ENCODE measurements at regions not wholly inside any gene's neighbourhood (a gene's known extent, or its start where the extent isn't known, plus 50 kb on each side); places are given as distances from the start of the nearest gene placed in this dataset.
A peak's percentile ranks its signal among the peaks of the same experiment; 100 is the strongest.

DNA sequence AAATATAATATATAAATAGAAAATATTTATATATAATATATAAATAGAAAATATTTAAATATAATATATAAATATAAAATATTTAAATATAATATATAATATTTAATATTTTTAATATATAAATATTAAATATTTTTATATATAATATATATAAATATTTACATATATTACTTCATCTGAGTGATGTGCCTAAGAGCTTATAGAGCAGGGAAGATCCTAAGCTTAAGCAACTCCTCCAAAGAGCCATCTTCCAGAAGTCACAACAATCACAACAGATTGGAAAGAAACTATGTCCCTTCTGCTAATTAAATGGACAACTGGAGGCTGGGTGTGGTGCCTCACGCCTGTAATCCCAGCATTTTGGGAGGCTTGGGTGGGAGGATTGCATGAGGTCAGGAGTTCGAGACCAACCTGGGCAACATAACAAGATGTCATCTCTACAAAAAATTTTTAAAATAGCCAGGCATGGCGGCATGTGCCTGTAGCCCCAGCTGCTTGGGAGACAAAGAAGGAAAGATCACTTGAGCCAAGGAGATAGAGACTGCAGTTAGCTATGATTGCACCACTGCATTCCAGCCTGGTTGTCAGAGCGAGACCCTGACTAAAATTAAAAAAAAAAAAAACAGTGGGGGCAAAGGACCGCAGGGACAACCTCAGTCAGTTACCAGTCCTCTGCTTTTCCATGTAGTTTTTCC lies 198.7 kb downstream of the SKIDA1 start:
- Histone ChIP-seq H3K4me3 (ENCODE audit: low read depth in 2 of 2, low read length in 2 of 2) (no peak overlapping the region), H3K4me1 (ENCODE audit: control insufficient read depth, insufficient read depth, low read length) (peaks cover 26% of the 10 kb centered on the region), H3K9me3 (ENCODE audit: control insufficient read depth, insufficient read depth, low read depth, low read length) (no peaks in the 10 kb centered on the region), H3K36me3 (ENCODE audit: control insufficient read depth, insufficient read depth, low read length) (no peaks in the 10 kb centered on the region), H3K27ac (ENCODE audit: low read length) (peak overlapping the region; percentile 83), H3K27me3 (ENCODE audit: control insufficient read depth, insufficient read depth, low read length) (no peaks in the 10 kb centered on the region)
- BruUV-seq (replicated peaks), result no TSS peak
- DNase-seq (ENCODE audit: low read depth, low spot score) (no peak), ATAC-seq (no peak)
- ChIA-PET POLR2A (interaction anchor here (0.5 kb wide), 1 partner anchor 556 kb away, joined by 3 read pairs; no protein-coding TSS in a partner anchor), CTCF (no interaction called here)
- intact Hi-C loops (cut with micrococcal nuclease; ENCODE audit: unreplicated experiment), result no loop called here
- TF ChIP-seq, protein P1, sequence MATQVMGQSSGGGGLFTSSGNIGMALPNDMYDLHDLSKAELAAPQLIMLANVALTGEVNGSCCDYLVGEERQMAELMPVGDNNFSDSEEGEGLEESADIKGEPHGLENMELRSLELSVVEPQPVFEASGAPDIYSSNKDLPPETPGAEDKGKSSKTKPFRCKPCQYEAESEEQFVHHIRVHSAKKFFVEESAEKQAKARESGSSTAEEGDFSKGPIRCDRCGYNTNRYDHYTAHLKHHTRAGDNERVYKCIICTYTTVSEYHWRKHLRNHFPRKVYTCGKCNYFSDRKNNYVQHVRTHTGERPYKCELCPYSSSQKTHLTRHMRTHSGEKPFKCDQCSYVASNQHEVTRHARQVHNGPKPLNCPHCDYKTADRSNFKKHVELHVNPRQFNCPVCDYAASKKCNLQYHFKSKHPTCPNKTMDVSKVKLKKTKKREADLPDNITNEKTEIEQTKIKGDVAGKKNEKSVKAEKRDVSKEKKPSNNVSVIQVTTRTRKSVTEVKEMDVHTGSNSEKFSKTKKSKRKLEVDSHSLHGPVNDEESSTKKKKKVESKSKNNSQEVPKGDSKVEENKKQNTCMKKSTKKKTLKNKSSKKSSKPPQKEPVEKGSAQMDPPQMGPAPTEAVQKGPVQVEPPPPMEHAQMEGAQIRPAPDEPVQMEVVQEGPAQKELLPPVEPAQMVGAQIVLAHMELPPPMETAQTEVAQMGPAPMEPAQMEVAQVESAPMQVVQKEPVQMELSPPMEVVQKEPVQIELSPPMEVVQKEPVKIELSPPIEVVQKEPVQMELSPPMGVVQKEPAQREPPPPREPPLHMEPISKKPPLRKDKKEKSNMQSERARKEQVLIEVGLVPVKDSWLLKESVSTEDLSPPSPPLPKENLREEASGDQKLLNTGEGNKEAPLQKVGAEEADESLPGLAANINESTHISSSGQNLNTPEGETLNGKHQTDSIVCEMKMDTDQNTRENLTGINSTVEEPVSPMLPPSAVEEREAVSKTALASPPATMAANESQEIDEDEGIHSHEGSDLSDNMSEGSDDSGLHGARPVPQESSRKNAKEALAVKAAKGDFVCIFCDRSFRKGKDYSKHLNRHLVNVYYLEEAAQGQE (IDR thresholded peaks at IDR 0.05; ENCODE audit: insufficient read depth in 1 of 2, low read depth in 2 of 2, low read length in 1 of 2), result no peak
- TF ChIP-seq POLR2AphosphoS5 (IDR thresholded peaks at IDR 0.05; ENCODE audit: low read depth, low read length), result no peak
- TF ChIP-seq SIN3A (IDR thresholded peaks at IDR 0.05; ENCODE audit: borderline replicate concordance, insufficient read depth, low read depth, low read length), result no peak
- no peak for TF ChIP-seq TCF7L2 (IDR thresholded peaks at IDR 0.05; ENCODE audit: low read depth, low read length)
- TF ChIP-seq, protein P2, sequence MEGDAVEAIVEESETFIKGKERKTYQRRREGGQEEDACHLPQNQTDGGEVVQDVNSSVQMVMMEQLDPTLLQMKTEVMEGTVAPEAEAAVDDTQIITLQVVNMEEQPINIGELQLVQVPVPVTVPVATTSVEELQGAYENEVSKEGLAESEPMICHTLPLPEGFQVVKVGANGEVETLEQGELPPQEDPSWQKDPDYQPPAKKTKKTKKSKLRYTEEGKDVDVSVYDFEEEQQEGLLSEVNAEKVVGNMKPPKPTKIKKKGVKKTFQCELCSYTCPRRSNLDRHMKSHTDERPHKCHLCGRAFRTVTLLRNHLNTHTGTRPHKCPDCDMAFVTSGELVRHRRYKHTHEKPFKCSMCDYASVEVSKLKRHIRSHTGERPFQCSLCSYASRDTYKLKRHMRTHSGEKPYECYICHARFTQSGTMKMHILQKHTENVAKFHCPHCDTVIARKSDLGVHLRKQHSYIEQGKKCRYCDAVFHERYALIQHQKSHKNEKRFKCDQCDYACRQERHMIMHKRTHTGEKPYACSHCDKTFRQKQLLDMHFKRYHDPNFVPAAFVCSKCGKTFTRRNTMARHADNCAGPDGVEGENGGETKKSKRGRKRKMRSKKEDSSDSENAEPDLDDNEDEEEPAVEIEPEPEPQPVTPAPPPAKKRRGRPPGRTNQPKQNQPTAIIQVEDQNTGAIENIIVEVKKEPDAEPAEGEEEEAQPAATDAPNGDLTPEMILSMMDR (IDR thresholded peaks at IDR 0.05), result no peak
- in situ Hi-C loops (cut with HindIII; ENCODE audit: low pct_unique_long_range_greater_than_20kb, low sequenced_read_pairs), result no loop called here

DNA sequence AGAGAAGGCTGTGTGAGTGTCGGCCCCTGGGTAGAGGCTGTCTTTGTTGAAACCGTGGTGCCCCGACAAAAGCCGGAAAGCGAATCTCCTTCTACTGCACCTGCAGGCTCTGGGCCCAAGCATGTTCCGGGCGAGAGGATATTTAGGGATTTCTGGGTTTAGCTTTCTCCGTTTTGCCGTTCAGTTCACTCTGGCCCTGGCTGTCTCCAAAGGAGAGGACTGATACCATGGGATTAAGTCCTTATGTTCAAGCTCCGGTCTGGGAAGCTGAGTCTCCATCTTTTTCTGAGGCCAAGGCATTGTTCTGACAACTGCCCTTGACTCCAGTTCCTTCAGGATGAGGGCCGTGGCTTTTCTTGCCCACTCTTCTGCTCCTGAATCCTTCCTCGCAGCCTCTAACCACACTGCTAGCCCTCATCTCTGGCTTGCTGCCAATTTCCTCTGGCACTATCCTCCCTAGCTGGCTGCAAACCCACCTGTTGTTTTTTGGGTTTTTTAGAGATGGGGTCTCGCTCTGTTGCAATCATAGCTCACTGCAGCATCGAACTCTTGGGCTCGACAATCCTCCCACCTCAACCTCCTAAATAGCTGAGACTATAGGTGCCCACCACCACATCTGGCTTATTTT lies 206.8 kb downstream of the SKIDA1 start:
- Histone ChIP-seq H3K36me3 (ENCODE audit: control insufficient read depth, insufficient read depth, low read length) (no peaks in the 10 kb centered on the region), H3K9me3 (ENCODE audit: control insufficient read depth, insufficient read depth, low read depth, low read length) (no peaks in the 10 kb centered on the region), H3K4me1 (ENCODE audit: control insufficient read depth, insufficient read depth, low read length) (peaks cover 42% of the 10 kb centered on the region), H3K27me3 (ENCODE audit: control insufficient read depth, insufficient read depth, low read length) (no peaks in the 10 kb centered on the region), H3K4me3 (ENCODE audit: low read depth in 2 of 2, low read length in 2 of 2) (no peak overlapping the region), H3K27ac (ENCODE audit: low read length) (peak overlapping the region; percentile 99)
- CTCF ChIA-PET, result interaction anchor here (0.6 kb wide), 1 partner anchor 39 kb away, joined by 4 read pairs; no protein-coding TSS in a partner anchor
- in situ Hi-C loops (cut with HindIII; ENCODE audit: low pct_unique_long_range_greater_than_20kb, low sequenced_read_pairs) (no loop called here), intact Hi-C loops (cut with micrococcal nuclease; ENCODE audit: unreplicated experiment) (no loop called here)
- ATAC-seq, result peak; percentile 14
- POLR2A ChIA-PET, result interaction anchor here (0.6 kb wide), 1 partner anchor 12 kb away, joined by 12 read pairs; no protein-coding TSS in a partner anchor
- no peak for DNase-seq (ENCODE audit: low read depth, low spot score)
- TF ChIP-seq POLR2AphosphoS5 (IDR thresholded peaks at IDR 0.05; ENCODE audit: low read depth, low read length) (no peak), TCF7L2 (IDR thresholded peaks at IDR 0.05; ENCODE audit: low read depth, low read length) (no peak), SIN3A (IDR thresholded peaks at IDR 0.05; ENCODE audit: borderline replicate concordance, insufficient read depth, low read depth, low read length) (no peak)
- TF ChIP-seq, protein P2 (IDR thresholded peaks at IDR 0.05), result no peak
- TF ChIP-seq, protein P1 (IDR thresholded peaks at IDR 0.05; ENCODE audit: insufficient read depth in 1 of 2, low read depth in 2 of 2, low read length in 1 of 2), result no peak
- no TSS peak for BruUV-seq (replicated peaks)
